RWPE1 (cell line): ENCODE measurements at regions not wholly inside any gene's neighbourhood (a gene's known extent, or its start where the extent isn't known, plus 50 kb on each side); places are given as distances from the start of the nearest gene placed in this dataset.

ENCODE experiments used
- CTCF ChIA-PET: fragments of 350-600 bp; sonication (Branson Sonifier 250); formaldehyde crosslinking; extraction: SDS; loops from one replicate; lab custom pipeline; 2021; lab: Yijun Ruan, JAX
- POLR2A ChIA-PET: fragments of 400-600 bp; formaldehyde crosslinking; extraction: SDS; loops from one replicate; lab custom pipeline; 2020; ENCODE audit warnings: antibody characterized with exemption; ENCODE audit not compliant: low non-redundant PET; lab: Yijun Ruan, JAX
- DNase-seq: peaks from one replicate; pipeline ENCODE4 v3.0.0; 2012; ENCODE audit warnings: low spot score
- H3K27ac ChIP-seq: fragments of 450-650 bp; 2 replicates; pipeline ENCODE4 v1.5.1; 2017
- CTCF ChIP-seq: fragments of 450-650 bp; conservative IDR thresholded peaks from 2 replicates; pipeline ENCODE4 v1.5.1; 2017; ENCODE audit warnings: low read depth, mild to moderate bottlenecking

- ChIA-PET POLR2A (no interaction called here), CTCF (no interaction called here)
- TF ChIP-seq CTCF = no peak
- no peak overlapping the region for H3K27ac ChIP-seq
- DNase-seq = no peak
Observed at GRCh38 chr16:58948244-58948643, 214.1 kb upstream of the GOT2 start.

GRCh38 chr16:58940609-58941008 is 206.5 kb upstream of the GOT2 start:
- CTCF ChIA-PET = interaction anchor here (0.8 kb wide), 1 partner anchor 1312 kb away, joined by 3 read pairs; no protein-coding TSS in a partner anchor
- no peak for TF ChIP-seq CTCF
- POLR2A ChIA-PET = no interaction called here
- no peak for DNase-seq
- H3K27ac ChIP-seq = no peak overlapping the region

GRCh38 chr16:58938811-58939210 is 204.7 kb upstream of the GOT2 start:
- no peak for TF ChIP-seq CTCF
- ChIA-PET POLR2A (no interaction called here), CTCF (no interaction called here)
- no peak overlapping the region for H3K27ac ChIP-seq
- DNase-seq = no peak

- TF ChIP-seq CTCF = no peak
- no peak for DNase-seq
- H3K27ac ChIP-seq = no peak overlapping the region
- ChIA-PET POLR2A (no interaction called here), CTCF (no interaction called here)
Observed at GRCh38 chr16:58937661-58938060, 203.5 kb upstream of the GOT2 start.

- POLR2A ChIA-PET = no interaction called here
- no peak for DNase-seq
- no peak for TF ChIP-seq CTCF
- H3K27ac ChIP-seq = no peak overlapping the region
- CTCF ChIA-PET = no interaction called here
Observed at GRCh38 chr16:58933186-58933585, 199.1 kb upstream of the GOT2 start.

- DNase-seq = no peak
- H3K27ac ChIP-seq = no peak overlapping the region
- ChIA-PET CTCF (no interaction called here), POLR2A (no interaction called here)
- TF ChIP-seq CTCF = no peak
Observed at GRCh38 chr16:58931436-58931835, 197.3 kb upstream of the GOT2 start.

- ChIA-PET CTCF (no interaction called here), POLR2A (no interaction called here)
- no peak for TF ChIP-seq CTCF
- DNase-seq = no peak
- no peak overlapping the region for H3K27ac ChIP-seq
Observed at GRCh38 chr16:58923094-58923493, 189.0 kb upstream of the GOT2 start.
